ENCODE measurements at regions not wholly inside any gene's neighbourhood (a gene's known extent, or its start where the extent isn't known, plus 50 kb on each side); places are given as distances from the start of the nearest gene placed in this dataset.
A peak's percentile ranks its signal among the peaks of the same experiment; 100 is the strongest.
"Not testable (repeated sequence)": the region's sequence is repeated elsewhere in the genome, so short reads cannot be mapped to it uniquely, and the experiment has no call there.

- Histone ChIP-seq H3K4me1 (no peaks in the 10 kb centered on the region), H3K36me3 (no peaks in the 10 kb centered on the region), H3K27ac (no peak overlapping the region), H3K4me3 (no peak overlapping the region), H3K27me3 (no peaks in the 10 kb centered on the region), H3K9me3 (no peaks in the 10 kb centered on the region)
- TF ChIP-seq CTCF (IDR thresholded peaks at IDR 0.05) = no peak
- no peak for FAIRE-seq
- 71 to 80% methylated on average over 4 of the region's 4 CpGs for WGBS, 2 donors
- intact Hi-C loops (cut with DNase I) = no loop called here
- DNase-seq = no peak
- ATAC-seq = no peak
Measured at GRCh38 chr10:3925184-3925583, 140.2 kb upstream of the KLF6 start.

GRCh38 chr10:3924344-3924743 is 139.3 kb upstream of the KLF6 start:
- ATAC-seq (peak in 1 of 4 donors; percentile 20), FAIRE-seq (no peak), DNase-seq (no peak)
- intact Hi-C loops (cut with DNase I) = no loop called here
- no peaks in the 10 kb centered on the region for H3K36me3 ChIP-seq
- H3K27ac ChIP-seq = no peak overlapping the region
- H3K9me3 ChIP-seq = no peaks in the 10 kb centered on the region
- no peak overlapping the region for H3K4me3 ChIP-seq
- no peaks in the 10 kb centered on the region for H3K4me1 ChIP-seq
- no peak for TF ChIP-seq CTCF (IDR thresholded peaks at IDR 0.05)
- WGBS, 2 donors = 63% methylated on average over 5 of the region's 5 CpGs
- no peaks in the 10 kb centered on the region for H3K27me3 ChIP-seq

GRCh38 chr10:3923033-3923432 is 138.0 kb upstream of the KLF6 start:
- Histone ChIP-seq H3K9me3 (no peaks in the 10 kb centered on the region), H3K4me3 (no peak overlapping the region), H3K36me3 (no peaks in the 10 kb centered on the region), H3K4me1 (no peaks in the 10 kb centered on the region), H3K27me3 (no peaks in the 10 kb centered on the region), H3K27ac (no peak overlapping the region)
- FAIRE-seq (no peak), DNase-seq (no peak), ATAC-seq (no peak)
- 58 to 65% methylated on average over 4 of the region's 4 CpGs for WGBS, 2 donors
- no peak for TF ChIP-seq CTCF (IDR thresholded peaks at IDR 0.05)
- intact Hi-C loops (cut with DNase I) = no loop called here

- no peaks in the 10 kb centered on the region for H3K4me1 ChIP-seq
- H3K9me3 ChIP-seq = no peaks in the 10 kb centered on the region
- no peak for TF ChIP-seq CTCF (IDR thresholded peaks at IDR 0.05)
- no peak overlapping the region for H3K27ac ChIP-seq
- intact Hi-C loops (cut with DNase I) = no loop called here
- DNase-seq = no peak
- H3K4me3 ChIP-seq = no peak overlapping the region
- H3K36me3 ChIP-seq = no peaks in the 10 kb centered on the region
- ATAC-seq = no peak
- no peaks in the 10 kb centered on the region for H3K27me3 ChIP-seq
- 35 to 39% methylated on average over 3 of the region's 3 CpGs for WGBS, 2 donors
- no peak for FAIRE-seq
Measured at GRCh38 chr10:3919709-3920308, 134.8 kb upstream of the KLF6 start.

GRCh38 chr10:3917392-3917791 is 132.4 kb upstream of the KLF6 start:
- H3K4me3 ChIP-seq; ATAC-seq; H3K9me3 ChIP-seq; H3K36me3 ChIP-seq; intact Hi-C loops (cut with DNase I); H3K27ac ChIP-seq; H3K4me1 ChIP-seq; H3K27me3 ChIP-seq; FAIRE-seq; DNase-seq: not testable (repeated sequence)
- WGBS, 2 donors = 64 to 80% methylated on average over 6 of the region's 6 CpGs

All from pancreas (tissue), 10 donors.